HG03432 (cell line): ENCODE measurements at regions not wholly inside any gene's neighbourhood (a gene's known extent, or its start where the extent isn't known, plus 50 kb on each side); places are given as distances from the start of the nearest gene placed in this dataset.
"Not testable (repeated sequence)": the region's sequence is repeated elsewhere in the genome, so short reads cannot be mapped to it uniquely, and the experiment has no call there.

ENCODE experiments used
- ATAC-seq: cut with Tn5 transposase; IDR thresholded peaks from one replicate; pipeline ENCODE4 v1.9.1; 2021; ENCODE audit warnings: mild to moderate bottlenecking, moderate library complexity; ENCODE audit not compliant: unreplicated experiment

GRCh38 chr9:33734941-33735835, 60.2 kb upstream of the PRSS3 start:
- not testable (repeated sequence) for ATAC-seq

GRCh38 chr9:33737811-33738606, 57.4 kb upstream of the PRSS3 start:
- no peak for ATAC-seq

- ATAC-seq, result no peak
Observed at GRCh38 chr9:33739398-33739797, 56.0 kb upstream of the PRSS3 start.

GRCh38 chr9:33740075-33740474, 55.3 kb upstream of the PRSS3 start:
- ATAC-seq, result no peak

GRCh38 chr9:33740958-33741357, 54.4 kb upstream of the PRSS3 start:
- ATAC-seq, result not testable (repeated sequence)

GRCh38 chr9:33742051-33742450, 53.3 kb upstream of the PRSS3 start:
- ATAC-seq, result no peak

GRCh38 chr9:33742519-33742918, 52.8 kb upstream of the PRSS3 start:
- no peak for ATAC-seq
